Adrenal gland (tissue), 5 donors: ENCODE measurements at regions not wholly inside any gene's neighbourhood (a gene's known extent, or its start where the extent isn't known, plus 50 kb on each side); places are given as distances from the start of the nearest gene placed in this dataset.

Experiments
- CTCF ChIP-seq, 6 experiments: fragments of 450-650 bp in 4 of 6; fragments of 200-600 bp in 2 of 6; sonication (generic) in 1 of 6; IDR thresholded peaks; 1 replicate in 5 of 6; 2 replicates in 1 of 6; pipeline versions ENCODE4 v1.5.1 to v1.8.0; 2016 to 2021; ENCODE audit warnings: antibody characterized with exemption in 6 of 6, mild to moderate bottlenecking in 2 of 6, moderate library complexity in 1 of 6
- POLR2A ChIP-seq, 2 donors: fragments of 450-650 bp; IDR thresholded peaks; one replicate each; pipeline ENCODE4 v1.6.1; 2017; ENCODE audit warnings: antibody characterized with exemption in 2 of 2, mild to moderate bottlenecking in 2 of 2, moderate library complexity in 1 of 2
- donor health status: DM: no; HTN: no; CAD: no.

- TF ChIP-seq CTCF (IDR thresholded peaks at IDR 0.05) (no peak), POLR2A (IDR thresholded peaks at IDR 0.05) (no peak)
Measured at GRCh38 chr18:75349668-75350511, 77.6 kb downstream of the SMIM21 start.
